GM23338 (cell line): ENCODE measurements at regions not wholly inside any gene's neighbourhood (a gene's known extent, or its start where the extent isn't known, plus 50 kb on each side); places are given as distances from the start of the nearest gene placed in this dataset.

Experiments used
- ATAC-seq: fragments of 200-7000 bp; cut with Tn5 transposase; 3 replicates; pipeline ENCODE4 v1.9.1; 2020
- DNase-seq: peaks from one replicate; pipeline ENCODE4 v3.0.0-alpha.2; 2015; ENCODE audit warnings: low spot score
- H2AFZ ChIP-seq: fragments of 200-600 bp; sonication (generic); 2 replicates; pipeline ENCODE4 v1.8.0; 2016; ENCODE audit warnings: antibody characterized with exemption, mild to moderate bottlenecking, moderate library complexity
- H3F3A ChIP-seq: fragments of 200-600 bp; sonication (generic); replicated peaks from 2 replicates; pipeline ENCODE4 v1.8.0; 2017; ENCODE audit warnings: antibody characterized with exemption, mixed run types, low read depth
- H3K27ac ChIP-seq: fragments of 200-600 bp; sonication (generic); 2 replicates; pipeline ENCODE4 v1.6.1; 2016; ENCODE audit warnings: low read depth
- H3K27me3 ChIP-seq: fragments of 200-600 bp; sonication (generic); 2 replicates; pipeline ENCODE4 v1.8.0; 2016; ENCODE audit warnings: mild to moderate bottlenecking, mixed run types, moderate library complexity; ENCODE audit not compliant: insufficient read depth
- H3K36me3 ChIP-seq: fragments of 200-600 bp; sonication (generic); 2 replicates; pipeline ENCODE4 v1.8.0; 2016; ENCODE audit warnings: mild to moderate bottlenecking; ENCODE audit not compliant: insufficient read depth
- H3K4me1 ChIP-seq: fragments of 200-600 bp; sonication (generic); 2 replicates; pipeline ENCODE4 v1.8.0; 2016; ENCODE audit warnings: mild to moderate bottlenecking, moderate library complexity; ENCODE audit not compliant: insufficient read depth
- H3K4me2 ChIP-seq: fragments of 200-600 bp; sonication (generic); 2 replicates; pipeline ENCODE4 v1.7.1; 2017; ENCODE audit warnings: mixed run types
- H3K4me3 ChIP-seq: fragments of 200-600 bp; sonication (generic); 2 replicates; pipeline ENCODE4 v1.6.1; 2016; ENCODE audit warnings: mixed run types
- H3K79me2 ChIP-seq: fragments of 200-600 bp; sonication (generic); replicated peaks from 2 replicates; pipeline ENCODE4 v1.8.0; 2017; ENCODE audit warnings: mild to moderate bottlenecking; ENCODE audit not compliant: insufficient read depth
- H3K9me2 ChIP-seq: fragments of 200-600 bp; sonication (generic); 2 replicates; pipeline ENCODE4 v1.8.0; 2017; ENCODE audit not compliant: insufficient read depth
- H4K20me1 ChIP-seq: fragments of 200-600 bp; sonication (generic); replicated peaks from 2 replicates; pipeline ENCODE4 v1.8.0; 2017; ENCODE audit warnings: mild to moderate bottlenecking; ENCODE audit not compliant: insufficient read depth
- H3K27ac Mint-ChIP-seq: 2 replicates; pipeline ENCODE4 v1.8.0; 2020; ENCODE audit warnings: inconsistent platforms, mild to moderate bottlenecking, moderate library complexity, mixed read lengths
- H3K27me3 Mint-ChIP-seq: 3 replicates; pipeline ENCODE4 v1.8.0; 2022; ENCODE audit warnings: low read depth, mild to moderate bottlenecking, moderate library complexity, mixed read lengths, inconsistent platforms; ENCODE audit not compliant: insufficient read depth, poor library complexity
- H3K36me3 Mint-ChIP-seq: 3 replicates; pipeline ENCODE4 v1.8.0; 2021; ENCODE audit warnings: low read depth, mild to moderate bottlenecking, inconsistent platforms, moderate library complexity, mixed read lengths
- H3K4me1 Mint-ChIP-seq: 3 replicates; pipeline ENCODE4 v1.8.0; 2020; ENCODE audit warnings: mild to moderate bottlenecking, inconsistent platforms, mixed read lengths
- H3K4me3 Mint-ChIP-seq: 3 replicates; pipeline ENCODE4 v1.8.0; 2021; ENCODE audit warnings: moderate library complexity, mild to moderate bottlenecking, inconsistent platforms, mixed read lengths
- H3K9me3 Mint-ChIP-seq: 3 replicates; pipeline ENCODE4 v1.8.0; 2020; ENCODE audit warnings: moderate library complexity, mild to moderate bottlenecking, inconsistent platforms, mixed read lengths
- CREB1 ChIP-seq: fragments of 250-450 bp; sonication (Bioruptor Pico); IDR thresholded peaks from 2 replicates; pipeline ENCODE4 v1.5.0; 2020; ENCODE audit warnings: low read depth, mild to moderate bottlenecking, moderate library complexity
- EZH2 ChIP-seq: fragments of 200-600 bp; sonication (generic); IDR thresholded peaks from one replicate; pipeline ENCODE4 v1.8.0; 2017; ENCODE audit warnings: antibody characterized with exemption, mild to moderate bottlenecking, low read depth; ENCODE audit not compliant: unreplicated experiment
- EZH2phosphoT487 ChIP-seq: fragments of 200-600 bp; sonication (generic); IDR thresholded peaks from one replicate; pipeline ENCODE4 v1.8.1; 2018; ENCODE audit warnings: antibody characterized with exemption; ENCODE audit not compliant: unreplicated experiment
- JUNB ChIP-seq: IDR thresholded peaks from one replicate; pipeline ENCODE4 v1.6.1; 2016; ENCODE audit warnings: antibody characterized with exemption; ENCODE audit not compliant: unreplicated experiment
- NANOG ChIP-seq: IDR thresholded peaks from 2 replicates; pipeline ENCODE4 v1.6.1; 2016; ENCODE audit warnings: antibody characterized with exemption, borderline replicate concordance
- POLR2AphosphoS5 ChIP-seq: IDR thresholded peaks from 2 replicates; pipeline ENCODE4 v1.6.1; 2016; ENCODE audit warnings: antibody characterized with exemption, low read depth
- STAT1 ChIP-seq: IDR thresholded peaks from one replicate; pipeline ENCODE4 v1.6.1; 2016; ENCODE audit warnings: antibody characterized with exemption; ENCODE audit not compliant: unreplicated experiment
- ZNF114 ChIP-seq: fragments of 250-450 bp; sonication (Bioruptor Pico); IDR thresholded peaks from 2 replicates; pipeline ENCODE4 v1.5.0; 2020; ENCODE audit warnings: mild to moderate bottlenecking, moderate library complexity
- ZNF331 ChIP-seq: fragments of 250-450 bp; sonication (Bioruptor Pico); IDR thresholded peaks from 2 replicates; pipeline ENCODE4 v1.5.0; 2020; ENCODE audit warnings: low read depth, mild to moderate bottlenecking, moderate library complexity
- TF ChIP-seq, protein P1 (sequence below): IDR thresholded peaks from 2 replicates; pipeline ENCODE4 v1.6.1; 2016; ENCODE audit warnings: antibody characterized with exemption
- TF ChIP-seq, protein P2 (sequence below): fragments of 250-450 bp; sonication (Bioruptor Pico); IDR thresholded peaks from 2 replicates; pipeline ENCODE4 v1.5.0; 2020; ENCODE audit warnings: mild to moderate bottlenecking, moderate library complexity
- TF ChIP-seq, protein P3 (sequence below), 2 experiments: fragments of 200-600 bp in 1 of 2; sonication (generic) in 1 of 2; conservative IDR thresholded peaks; 2 replicates each; pipeline versions ENCODE4 v1.5.1 to v1.6.1; 2016 to 2017; ENCODE audit warnings: antibody characterized with exemption in 2 of 2, low read depth in 2 of 2, mild to moderate bottlenecking in 2 of 2, moderate library complexity in 1 of 2
- TF ChIP-seq, protein P4 (sequence below): IDR thresholded peaks from one replicate; pipeline ENCODE4 v1.6.1; 2018; ENCODE audit warnings: antibody characterized with exemption; ENCODE audit not compliant: unreplicated experiment

DNA sequence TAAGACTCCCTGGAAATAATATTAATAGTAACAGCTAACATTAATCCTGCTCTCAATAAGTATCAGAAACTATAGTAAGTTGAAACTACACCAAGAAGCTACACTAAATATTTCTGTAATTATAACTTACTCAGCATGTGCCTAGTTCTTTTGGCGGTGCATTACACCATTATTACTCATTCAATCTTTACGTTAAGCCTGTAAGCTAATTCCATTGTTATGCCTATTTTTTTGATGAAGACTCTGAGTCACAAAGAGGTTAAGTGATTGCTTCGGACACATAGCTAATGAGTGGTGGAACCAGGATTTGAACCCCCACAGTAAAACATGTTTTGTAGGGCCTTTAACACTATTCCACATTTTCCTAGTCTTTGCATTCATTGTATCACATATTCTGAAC lies 111.6 kb downstream of the RASSF10 start:
- no peaks in the 10 kb centered on the region for H3K27me3 Mint-ChIP-seq
- ATAC-seq: no peak

More for the DNA sequence above, 111.6 kb downstream of the RASSF10 start:
- Mint-ChIP-seq H3K36me3 (peaks cover 3% of the 10 kb centered on the region; the same call in 2 of the 3 replicates), H3K9me3 (peaks cover 22% of the 10 kb centered on the region), H3K27ac (no peak overlapping the region; the same call in 1 of the 2 replicates), H3K4me1 (peaks cover 13% of the 10 kb centered on the region; the same call in 2 of the 3 replicates), H3K4me3 (no peak overlapping the region)
- no peak for DNase-seq
- Histone ChIP-seq H4K20me1 (no peaks in the 10 kb centered on the region), H3K36me3 (peaks cover 10% of the 10 kb centered on the region; the same call in 1 of the 2 replicates), H3K4me2 (no peak overlapping the region), H3F3A (no peaks in the 10 kb centered on the region), H3K4me1 (no peaks in the 10 kb centered on the region), H3K9me2 (no peaks in the 10 kb centered on the region), H2AFZ (no peak overlapping the region), H3K27me3 (no peaks in the 10 kb centered on the region), H3K27ac (no peak overlapping the region), H3K4me3 (no peak overlapping the region), H3K79me2 (no peaks in the 10 kb centered on the region)
- no peak for TF ChIP-seq JUNB
- TF ChIP-seq STAT1: no peak
- no peak for TF ChIP-seq CREB1 (CRISPR knock-in tag)
- TF ChIP-seq NANOG: no peak
- TF ChIP-seq EZH2: no peak
- TF ChIP-seq POLR2AphosphoS5: no peak
- TF ChIP-seq, protein P1, sequence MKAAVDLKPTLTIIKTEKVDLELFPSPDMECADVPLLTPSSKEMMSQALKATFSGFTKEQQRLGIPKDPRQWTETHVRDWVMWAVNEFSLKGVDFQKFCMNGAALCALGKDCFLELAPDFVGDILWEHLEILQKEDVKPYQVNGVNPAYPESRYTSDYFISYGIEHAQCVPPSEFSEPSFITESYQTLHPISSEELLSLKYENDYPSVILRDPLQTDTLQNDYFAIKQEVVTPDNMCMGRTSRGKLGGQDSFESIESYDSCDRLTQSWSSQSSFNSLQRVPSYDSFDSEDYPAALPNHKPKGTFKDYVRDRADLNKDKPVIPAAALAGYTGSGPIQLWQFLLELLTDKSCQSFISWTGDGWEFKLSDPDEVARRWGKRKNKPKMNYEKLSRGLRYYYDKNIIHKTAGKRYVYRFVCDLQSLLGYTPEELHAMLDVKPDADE: no peak
- TF ChIP-seq EZH2phosphoT487: no peak
- no peak for TF ChIP-seq ZNF114 (CRISPR knock-in tag)
- TF ChIP-seq ZNF331: no peak
- TF ChIP-seq, protein P2, sequence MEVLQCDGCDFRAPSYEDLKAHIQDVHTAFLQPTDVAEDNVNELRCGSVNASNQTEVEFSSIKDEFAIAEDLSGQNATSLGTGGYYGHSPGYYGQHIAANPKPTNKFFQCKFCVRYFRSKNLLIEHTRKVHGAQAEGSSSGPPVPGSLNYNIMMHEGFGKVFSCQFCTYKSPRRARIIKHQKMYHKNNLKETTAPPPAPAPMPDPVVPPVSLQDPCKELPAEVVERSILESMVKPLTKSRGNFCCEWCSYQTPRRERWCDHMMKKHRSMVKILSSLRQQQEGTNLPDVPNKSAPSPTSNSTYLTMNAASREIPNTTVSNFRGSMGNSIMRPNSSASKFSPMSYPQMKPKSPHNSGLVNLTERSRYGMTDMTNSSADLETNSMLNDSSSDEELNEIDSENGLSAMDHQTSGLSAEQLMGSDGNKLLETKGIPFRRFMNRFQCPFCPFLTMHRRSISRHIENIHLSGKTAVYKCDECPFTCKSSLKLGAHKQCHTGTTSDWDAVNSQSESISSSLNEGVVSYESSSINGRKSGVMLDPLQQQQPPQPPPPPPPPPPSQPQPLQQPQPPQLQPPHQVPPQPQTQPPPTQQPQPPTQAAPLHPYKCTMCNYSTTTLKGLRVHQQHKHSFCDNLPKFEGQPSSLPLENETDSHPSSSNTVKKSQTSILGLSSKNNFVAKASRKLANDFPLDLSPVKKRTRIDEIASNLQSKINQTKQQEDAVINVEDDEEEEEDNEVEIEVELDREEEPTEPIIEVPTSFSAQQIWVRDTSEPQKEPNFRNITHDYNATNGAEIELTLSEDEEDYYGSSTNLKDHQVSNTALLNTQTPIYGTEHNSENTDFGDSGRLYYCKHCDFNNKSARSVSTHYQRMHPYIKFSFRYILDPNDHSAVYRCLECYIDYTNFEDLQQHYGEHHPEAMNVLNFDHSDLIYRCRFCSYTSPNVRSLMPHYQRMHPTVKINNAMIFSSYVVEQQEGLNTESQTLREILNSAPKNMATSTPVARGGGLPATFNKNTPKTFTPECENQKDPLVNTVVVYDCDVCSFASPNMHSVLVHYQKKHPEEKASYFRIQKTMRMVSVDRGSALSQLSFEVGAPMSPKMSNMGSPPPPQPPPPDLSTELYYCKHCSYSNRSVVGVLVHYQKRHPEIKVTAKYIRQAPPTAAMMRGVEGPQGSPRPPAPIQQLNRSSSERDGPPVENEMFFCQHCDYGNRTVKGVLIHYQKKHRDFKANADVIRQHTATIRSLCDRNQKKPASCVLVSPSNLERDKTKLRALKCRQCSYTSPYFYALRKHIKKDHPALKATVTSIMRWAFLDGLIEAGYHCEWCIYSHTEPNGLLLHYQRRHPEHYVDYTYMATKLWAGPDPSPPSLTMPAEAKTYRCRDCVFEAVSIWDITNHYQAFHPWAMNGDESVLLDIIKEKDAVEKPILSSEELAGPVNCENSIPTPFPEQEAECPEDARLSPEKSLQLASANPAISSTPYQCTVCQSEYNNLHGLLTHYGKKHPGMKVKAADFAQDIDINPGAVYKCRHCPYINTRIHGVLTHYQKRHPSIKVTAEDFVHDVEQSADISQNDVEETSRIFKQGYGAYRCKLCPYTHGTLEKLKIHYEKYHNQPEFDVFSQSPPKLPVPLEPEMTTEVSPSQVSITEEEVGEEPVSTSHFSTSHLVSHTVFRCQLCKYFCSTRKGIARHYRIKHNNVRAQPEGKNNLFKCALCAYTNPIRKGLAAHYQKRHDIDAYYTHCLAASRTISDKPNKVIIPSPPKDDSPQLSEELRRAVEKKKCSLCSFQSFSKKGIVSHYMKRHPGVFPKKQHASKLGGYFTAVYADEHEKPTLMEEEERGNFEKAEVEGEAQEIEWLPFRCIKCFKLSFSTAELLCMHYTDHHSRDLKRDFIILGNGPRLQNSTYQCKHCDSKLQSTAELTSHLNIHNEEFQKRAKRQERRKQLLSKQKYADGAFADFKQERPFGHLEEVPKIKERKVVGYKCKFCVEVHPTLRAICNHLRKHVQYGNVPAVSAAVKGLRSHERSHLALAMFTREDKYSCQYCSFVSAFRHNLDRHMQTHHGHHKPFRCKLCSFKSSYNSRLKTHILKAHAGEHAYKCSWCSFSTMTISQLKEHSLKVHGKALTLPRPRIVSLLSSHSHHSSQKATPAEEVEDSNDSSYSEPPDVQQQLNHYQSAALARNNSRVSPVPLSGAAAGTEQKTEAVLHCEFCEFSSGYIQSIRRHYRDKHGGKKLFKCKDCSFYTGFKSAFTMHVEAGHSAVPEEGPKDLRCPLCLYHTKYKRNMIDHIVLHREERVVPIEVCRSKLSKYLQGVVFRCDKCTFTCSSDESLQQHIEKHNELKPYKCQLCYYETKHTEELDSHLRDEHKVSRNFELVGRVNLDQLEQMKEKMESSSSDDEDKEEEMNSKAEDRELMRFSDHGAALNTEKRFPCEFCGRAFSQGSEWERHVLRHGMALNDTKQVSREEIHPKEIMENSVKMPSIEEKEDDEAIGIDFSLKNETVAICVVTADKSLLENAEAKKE: no peak
- TF ChIP-seq, protein P3, sequence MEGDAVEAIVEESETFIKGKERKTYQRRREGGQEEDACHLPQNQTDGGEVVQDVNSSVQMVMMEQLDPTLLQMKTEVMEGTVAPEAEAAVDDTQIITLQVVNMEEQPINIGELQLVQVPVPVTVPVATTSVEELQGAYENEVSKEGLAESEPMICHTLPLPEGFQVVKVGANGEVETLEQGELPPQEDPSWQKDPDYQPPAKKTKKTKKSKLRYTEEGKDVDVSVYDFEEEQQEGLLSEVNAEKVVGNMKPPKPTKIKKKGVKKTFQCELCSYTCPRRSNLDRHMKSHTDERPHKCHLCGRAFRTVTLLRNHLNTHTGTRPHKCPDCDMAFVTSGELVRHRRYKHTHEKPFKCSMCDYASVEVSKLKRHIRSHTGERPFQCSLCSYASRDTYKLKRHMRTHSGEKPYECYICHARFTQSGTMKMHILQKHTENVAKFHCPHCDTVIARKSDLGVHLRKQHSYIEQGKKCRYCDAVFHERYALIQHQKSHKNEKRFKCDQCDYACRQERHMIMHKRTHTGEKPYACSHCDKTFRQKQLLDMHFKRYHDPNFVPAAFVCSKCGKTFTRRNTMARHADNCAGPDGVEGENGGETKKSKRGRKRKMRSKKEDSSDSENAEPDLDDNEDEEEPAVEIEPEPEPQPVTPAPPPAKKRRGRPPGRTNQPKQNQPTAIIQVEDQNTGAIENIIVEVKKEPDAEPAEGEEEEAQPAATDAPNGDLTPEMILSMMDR (conservative IDR thresholded peaks at IDR 0.05; ENCODE audit: low read depth in 2 of 2): no peak
- TF ChIP-seq, protein P4, sequence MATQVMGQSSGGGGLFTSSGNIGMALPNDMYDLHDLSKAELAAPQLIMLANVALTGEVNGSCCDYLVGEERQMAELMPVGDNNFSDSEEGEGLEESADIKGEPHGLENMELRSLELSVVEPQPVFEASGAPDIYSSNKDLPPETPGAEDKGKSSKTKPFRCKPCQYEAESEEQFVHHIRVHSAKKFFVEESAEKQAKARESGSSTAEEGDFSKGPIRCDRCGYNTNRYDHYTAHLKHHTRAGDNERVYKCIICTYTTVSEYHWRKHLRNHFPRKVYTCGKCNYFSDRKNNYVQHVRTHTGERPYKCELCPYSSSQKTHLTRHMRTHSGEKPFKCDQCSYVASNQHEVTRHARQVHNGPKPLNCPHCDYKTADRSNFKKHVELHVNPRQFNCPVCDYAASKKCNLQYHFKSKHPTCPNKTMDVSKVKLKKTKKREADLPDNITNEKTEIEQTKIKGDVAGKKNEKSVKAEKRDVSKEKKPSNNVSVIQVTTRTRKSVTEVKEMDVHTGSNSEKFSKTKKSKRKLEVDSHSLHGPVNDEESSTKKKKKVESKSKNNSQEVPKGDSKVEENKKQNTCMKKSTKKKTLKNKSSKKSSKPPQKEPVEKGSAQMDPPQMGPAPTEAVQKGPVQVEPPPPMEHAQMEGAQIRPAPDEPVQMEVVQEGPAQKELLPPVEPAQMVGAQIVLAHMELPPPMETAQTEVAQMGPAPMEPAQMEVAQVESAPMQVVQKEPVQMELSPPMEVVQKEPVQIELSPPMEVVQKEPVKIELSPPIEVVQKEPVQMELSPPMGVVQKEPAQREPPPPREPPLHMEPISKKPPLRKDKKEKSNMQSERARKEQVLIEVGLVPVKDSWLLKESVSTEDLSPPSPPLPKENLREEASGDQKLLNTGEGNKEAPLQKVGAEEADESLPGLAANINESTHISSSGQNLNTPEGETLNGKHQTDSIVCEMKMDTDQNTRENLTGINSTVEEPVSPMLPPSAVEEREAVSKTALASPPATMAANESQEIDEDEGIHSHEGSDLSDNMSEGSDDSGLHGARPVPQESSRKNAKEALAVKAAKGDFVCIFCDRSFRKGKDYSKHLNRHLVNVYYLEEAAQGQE: no peak
